ENCODE measurements at regions not wholly inside any gene's neighbourhood (a gene's known extent, or its start where the extent isn't known, plus 50 kb on each side); places are given as distances from the start of the nearest gene placed in this dataset.

GRCh38 chr7:118753479-118753878, 529.0 kb downstream of the ANKRD7 start:
- TF ChIP-seq POLR2A (IDR thresholded peaks at IDR 0.05; ENCODE audit: low read depth, low read length) (no peak), PAX5 (IDR thresholded peaks at IDR 0.05; ENCODE audit: insufficient read depth, low read length, severe bottlenecking) (no peak), POLR2AphosphoS5 (IDR thresholded peaks at IDR 0.05; ENCODE audit: low read depth, low read length) (no peak), SPI1 (IDR thresholded peaks at IDR 0.05; ENCODE audit: low read depth, low read length) (no peak), TAF1 (IDR thresholded peaks at IDR 0.05; ENCODE audit: low read depth, low read length) (no peak), POU2F2 (IDR thresholded peaks at IDR 0.05; ENCODE audit: low read depth, low read length) (no peak)
- FAIRE-seq (no peak), DNase-seq (ENCODE audit: insufficient read length, low spot score) (no peak)

DNA sequence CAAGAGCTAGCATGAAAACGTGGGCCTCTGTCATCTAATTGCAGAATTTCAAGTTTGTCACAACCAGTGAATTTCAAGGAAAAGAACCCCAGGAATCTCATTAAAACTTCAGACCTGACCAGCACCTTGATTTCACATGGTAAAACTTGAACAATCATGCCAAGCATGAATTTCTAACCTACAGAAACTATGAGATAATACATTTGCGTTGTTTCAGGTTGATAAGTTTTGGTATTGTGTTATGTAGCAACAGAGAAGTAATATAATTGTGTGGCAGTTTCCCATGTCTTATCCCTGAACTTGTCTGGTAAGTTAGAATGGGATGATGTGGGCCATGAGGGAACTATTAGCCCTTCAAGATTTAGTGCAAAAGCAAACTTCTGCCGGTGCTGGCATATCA, 530.1 kb downstream of the ANKRD7 start:
- TF ChIP-seq SPI1 (IDR thresholded peaks at IDR 0.05; ENCODE audit: low read depth, low read length): no peak
- TF ChIP-seq POLR2A (IDR thresholded peaks at IDR 0.05; ENCODE audit: low read depth, low read length): no peak
- no peak for TF ChIP-seq POU2F2 (IDR thresholded peaks at IDR 0.05; ENCODE audit: low read depth, low read length)
- no peak for TF ChIP-seq POLR2AphosphoS5 (IDR thresholded peaks at IDR 0.05; ENCODE audit: low read depth, low read length)
- no peak for TF ChIP-seq TAF1 (IDR thresholded peaks at IDR 0.05; ENCODE audit: low read depth, low read length)
- no peak for TF ChIP-seq PAX5 (IDR thresholded peaks at IDR 0.05; ENCODE audit: insufficient read depth, low read length, severe bottlenecking)
- DNase-seq (ENCODE audit: insufficient read length, low spot score): no peak
- FAIRE-seq: no peak

DNA sequence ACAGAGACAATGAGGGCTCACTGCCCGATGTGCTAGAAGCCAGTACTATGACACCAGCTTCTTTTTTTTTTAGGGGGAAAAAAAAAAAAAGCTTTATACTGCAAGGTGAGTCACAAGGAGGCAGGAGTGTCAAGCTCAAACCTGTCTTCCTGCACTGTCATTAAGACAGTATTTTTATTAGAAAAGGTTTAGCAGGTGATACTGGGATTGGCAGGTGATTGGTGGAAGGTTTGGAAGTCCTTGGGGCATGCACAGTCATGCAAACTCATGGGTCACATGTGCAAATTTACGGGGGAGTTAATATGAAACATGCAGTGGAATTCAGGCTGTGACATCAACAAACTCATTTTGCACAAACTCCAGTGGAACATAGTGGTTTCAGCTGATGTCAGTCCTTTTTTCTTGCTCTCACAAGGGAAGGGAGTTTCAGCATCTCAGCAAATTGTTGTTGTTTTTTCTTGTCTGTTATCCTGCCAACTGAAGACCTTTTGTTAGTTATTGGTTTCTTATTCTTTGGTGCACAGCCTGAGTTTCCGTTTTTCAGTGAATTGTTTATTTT, 530.6 kb downstream of the ANKRD7 start:
- no peak for TF ChIP-seq POU2F2 (IDR thresholded peaks at IDR 0.05; ENCODE audit: low read depth, low read length)
- no peak for TF ChIP-seq SPI1 (IDR thresholded peaks at IDR 0.05; ENCODE audit: low read depth, low read length)
- no peak for TF ChIP-seq POLR2A (IDR thresholded peaks at IDR 0.05; ENCODE audit: low read depth, low read length)
- TF ChIP-seq PAX5 (IDR thresholded peaks at IDR 0.05; ENCODE audit: insufficient read depth, low read length, severe bottlenecking): no peak
- no peak for TF ChIP-seq POLR2AphosphoS5 (IDR thresholded peaks at IDR 0.05; ENCODE audit: low read depth, low read length)
- no peak for TF ChIP-seq TAF1 (IDR thresholded peaks at IDR 0.05; ENCODE audit: low read depth, low read length)
- FAIRE-seq (no peak), DNase-seq (ENCODE audit: insufficient read length, low spot score) (no peak)

GRCh38 chr7:118757066-118757465, 532.6 kb downstream of the ANKRD7 start:
- TF ChIP-seq POLR2A (IDR thresholded peaks at IDR 0.05; ENCODE audit: low read depth, low read length) (no peak), POU2F2 (IDR thresholded peaks at IDR 0.05; ENCODE audit: low read depth, low read length) (no peak), POLR2AphosphoS5 (IDR thresholded peaks at IDR 0.05; ENCODE audit: low read depth, low read length) (no peak), TAF1 (IDR thresholded peaks at IDR 0.05; ENCODE audit: low read depth, low read length) (no peak), SPI1 (IDR thresholded peaks at IDR 0.05; ENCODE audit: low read depth, low read length) (no peak), PAX5 (IDR thresholded peaks at IDR 0.05; ENCODE audit: insufficient read depth, low read length, severe bottlenecking) (no peak)
- DNase-seq (ENCODE audit: insufficient read length, low spot score): no peak
- no peak for FAIRE-seq

DNA sequence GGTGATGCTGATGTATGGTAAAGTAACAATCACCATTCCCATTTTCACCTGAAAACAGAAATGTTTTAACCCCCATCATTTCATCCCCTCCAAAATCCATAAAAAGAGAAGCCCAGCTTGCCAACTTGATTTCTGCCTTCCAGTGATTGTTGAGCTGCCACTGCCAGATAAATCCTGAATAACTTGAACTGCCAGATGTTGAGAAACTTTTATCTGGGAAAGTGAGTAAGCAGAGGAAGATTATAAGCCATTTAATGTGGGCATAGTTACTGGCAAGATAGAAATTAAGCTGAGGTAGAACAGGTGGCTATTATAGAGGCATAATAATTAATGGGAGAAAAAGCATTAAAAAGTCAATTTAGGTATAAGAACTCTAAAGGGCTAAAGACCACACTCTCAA, 534.1 kb downstream of the ANKRD7 start:
- DNase-seq (ENCODE audit: insufficient read length, low spot score): no peak
- no peak for TF ChIP-seq SPI1 (IDR thresholded peaks at IDR 0.05; ENCODE audit: low read depth, low read length)
- no peak for TF ChIP-seq POLR2A (IDR thresholded peaks at IDR 0.05; ENCODE audit: low read depth, low read length)
- TF ChIP-seq POLR2AphosphoS5 (IDR thresholded peaks at IDR 0.05; ENCODE audit: low read depth, low read length): no peak
- FAIRE-seq: no peak

DNA sequence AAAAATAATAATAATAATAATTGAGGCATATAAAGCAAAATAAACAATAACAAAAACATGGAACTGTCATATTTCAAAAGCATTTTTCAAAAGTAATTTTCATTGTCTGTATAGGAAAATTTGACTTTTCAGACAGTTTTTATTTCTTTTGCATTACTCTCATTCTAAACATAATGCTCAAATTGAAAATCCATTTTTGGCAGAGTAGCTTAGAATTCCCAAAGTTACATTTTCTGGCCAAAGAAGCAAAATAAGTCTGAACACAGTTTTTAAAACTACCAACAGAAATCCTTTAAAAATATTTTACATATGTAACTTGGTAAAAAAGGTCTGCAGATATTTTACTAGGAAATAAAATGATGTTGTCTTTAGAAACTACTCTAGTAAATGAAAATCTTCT, 535.4 kb downstream of the ANKRD7 start:
- FAIRE-seq (no peak), DNase-seq (ENCODE audit: insufficient read length, low spot score) (no peak)
- TF ChIP-seq POLR2AphosphoS5 (IDR thresholded peaks at IDR 0.05; ENCODE audit: low read depth, low read length) (no peak), POLR2A (IDR thresholded peaks at IDR 0.05; ENCODE audit: low read depth, low read length) (no peak), SPI1 (IDR thresholded peaks at IDR 0.05; ENCODE audit: low read depth, low read length) (no peak), PAX5 (IDR thresholded peaks at IDR 0.05; ENCODE audit: insufficient read depth, low read length, severe bottlenecking) (no peak), TAF1 (IDR thresholded peaks at IDR 0.05; ENCODE audit: low read depth, low read length) (no peak), POU2F2 (IDR thresholded peaks at IDR 0.05; ENCODE audit: low read depth, low read length) (no peak)

DNA sequence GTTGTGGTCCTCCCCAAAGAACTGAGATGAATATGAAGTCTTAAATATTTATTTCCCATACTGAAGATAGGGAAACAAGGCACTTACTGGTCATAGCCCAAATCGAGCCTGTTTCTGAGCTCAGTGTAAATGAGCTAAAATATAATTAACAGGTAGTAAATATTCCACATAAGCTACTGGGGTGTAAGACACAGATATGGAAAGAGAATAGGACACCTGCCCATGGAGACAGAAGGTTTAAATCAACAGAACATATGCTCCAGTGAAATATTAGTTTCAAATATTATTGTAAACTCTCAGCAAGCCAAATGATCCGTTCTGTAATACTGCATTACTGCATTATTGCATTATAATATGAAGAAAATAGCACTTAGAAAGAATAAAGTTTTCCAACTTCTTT, 537.9 kb downstream of the ANKRD7 start:
- DNase-seq (ENCODE audit: insufficient read length, low spot score) (no peak), FAIRE-seq (no peak)
- no peak for TF ChIP-seq SPI1 (IDR thresholded peaks at IDR 0.05; ENCODE audit: low read depth, low read length)
- TF ChIP-seq POLR2A (IDR thresholded peaks at IDR 0.05; ENCODE audit: low read depth, low read length): no peak
- no peak for TF ChIP-seq PAX5 (IDR thresholded peaks at IDR 0.05; ENCODE audit: insufficient read depth, low read length, severe bottlenecking)
- TF ChIP-seq POU2F2 (IDR thresholded peaks at IDR 0.05; ENCODE audit: low read depth, low read length): no peak

GRCh38 chr7:118764221-118764620, 539.7 kb downstream of the ANKRD7 start:
- FAIRE-seq: no peak
- no peak for TF ChIP-seq TAF1 (IDR thresholded peaks at IDR 0.05; ENCODE audit: low read depth, low read length)
- TF ChIP-seq POLR2A (IDR thresholded peaks at IDR 0.05; ENCODE audit: low read depth, low read length): no peak
- TF ChIP-seq POU2F2 (IDR thresholded peaks at IDR 0.05; ENCODE audit: low read depth, low read length): no peak
- no peak for TF ChIP-seq PAX5 (IDR thresholded peaks at IDR 0.05; ENCODE audit: insufficient read depth, low read length, severe bottlenecking)
- TF ChIP-seq SPI1 (IDR thresholded peaks at IDR 0.05; ENCODE audit: low read depth, low read length): no peak
- no peak for TF ChIP-seq POLR2AphosphoS5 (IDR thresholded peaks at IDR 0.05; ENCODE audit: low read depth, low read length)

GRCh38 chr7:118771672-118772071, 547.2 kb downstream of the ANKRD7 start:
- TF ChIP-seq TAF1 (IDR thresholded peaks at IDR 0.05; ENCODE audit: low read depth, low read length) (no peak), SPI1 (IDR thresholded peaks at IDR 0.05; ENCODE audit: low read depth, low read length) (no peak), POLR2A (IDR thresholded peaks at IDR 0.05; ENCODE audit: low read depth, low read length) (no peak), PAX5 (IDR thresholded peaks at IDR 0.05; ENCODE audit: insufficient read depth, low read length, severe bottlenecking) (no peak), POU2F2 (IDR thresholded peaks at IDR 0.05; ENCODE audit: low read depth, low read length) (no peak), POLR2AphosphoS5 (IDR thresholded peaks at IDR 0.05; ENCODE audit: low read depth, low read length) (no peak)
- FAIRE-seq (no peak), DNase-seq (ENCODE audit: insufficient read length, low spot score) (no peak)

More at GRCh38 chr7:118764221-118764620, 539.7 kb downstream of the ANKRD7 start:
- no peak for DNase-seq (ENCODE audit: insufficient read length, low spot score)

DNA sequence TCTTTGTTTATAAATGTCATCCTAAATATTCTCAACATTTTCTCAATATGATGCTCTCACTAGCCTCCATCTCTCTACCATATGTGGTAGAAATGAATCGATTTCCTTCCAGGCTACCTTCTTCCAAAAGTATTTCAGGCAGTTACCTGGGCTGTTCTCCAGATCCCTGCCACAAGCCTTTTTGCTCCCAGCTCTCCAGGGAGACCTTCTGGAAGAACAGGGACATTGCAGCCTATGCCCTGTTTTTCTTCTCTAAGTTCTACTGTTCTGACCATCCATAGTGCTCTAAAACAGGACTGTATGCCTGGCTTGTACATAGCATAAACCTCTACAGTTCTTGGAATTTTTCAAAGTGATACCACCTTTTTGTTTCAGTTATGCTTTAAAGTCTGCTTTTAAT, 552.8 kb downstream of the ANKRD7 start:
- TF ChIP-seq POLR2AphosphoS5 (IDR thresholded peaks at IDR 0.05; ENCODE audit: low read depth, low read length) (no peak), SPI1 (IDR thresholded peaks at IDR 0.05; ENCODE audit: low read depth, low read length) (no peak), PAX5 (IDR thresholded peaks at IDR 0.05; ENCODE audit: insufficient read depth, low read length, severe bottlenecking) (no peak), POLR2A (IDR thresholded peaks at IDR 0.05; ENCODE audit: low read depth, low read length) (no peak), POU2F2 (IDR thresholded peaks at IDR 0.05; ENCODE audit: low read depth, low read length) (no peak), TAF1 (IDR thresholded peaks at IDR 0.05; ENCODE audit: low read depth, low read length) (no peak)
- no peak for DNase-seq (ENCODE audit: insufficient read length, low spot score)
- no peak for FAIRE-seq
